AG04450 (cell line): ENCODE measurements at regions not wholly inside any gene's neighbourhood (a gene's known extent, or its start where the extent isn't known, plus 50 kb on each side); places are given as distances from the start of the nearest gene placed in this dataset.

Source experiments
- CTCF ChIA-PET: fragments of 300-600, 350-600 bp; formaldehyde crosslinking; extraction: SDS; loops from one replicate; lab custom pipeline; 2022; ENCODE audit warnings: antibody characterized with exemption, inconsistent platforms; lab: Charles Lee
- POLR2A ChIA-PET: fragments of 350-600 bp; formaldehyde crosslinking; extraction: SDS; loops from one replicate; lab custom pipeline; 2021; ENCODE audit warnings: antibody characterized with exemption, inconsistent platforms; lab: Yijun Ruan, JAX
- DNase-seq: peaks from one replicate; pipeline ENCODE4 v3.0.0-alpha.2; 2011; ENCODE audit warnings: low read depth, low spot score
- H3K27ac ChIP-seq: one replicate; pipeline ENCODE4 v1.5.1; 2012; ENCODE audit warnings: low read depth, low read length, control low read depth
- H3K27me3 ChIP-seq: one replicate; pipeline ENCODE4 v1.6.0; 2012; ENCODE audit warnings: low read length; ENCODE audit not compliant: control insufficient read depth, insufficient read depth
- H3K4me3 ChIP-seq: 2 replicates; pipeline ENCODE4 v1.5.1; 2011; ENCODE audit warnings: mild to moderate bottlenecking, low read depth, low read length, control low read depth
- H3K9me3 ChIP-seq: 2 replicates; pipeline ENCODE4 v1.5.1; 2012; ENCODE audit warnings: low read length; ENCODE audit not compliant: control insufficient read depth, insufficient read depth
- TF ChIP-seq, protein P1 (sequence below): IDR thresholded peaks from 2 replicates; pipeline ENCODE4 v1.5.1; 2011; ENCODE audit warnings: low read depth, low read length, control low read depth, inconsistent platforms

DNA sequence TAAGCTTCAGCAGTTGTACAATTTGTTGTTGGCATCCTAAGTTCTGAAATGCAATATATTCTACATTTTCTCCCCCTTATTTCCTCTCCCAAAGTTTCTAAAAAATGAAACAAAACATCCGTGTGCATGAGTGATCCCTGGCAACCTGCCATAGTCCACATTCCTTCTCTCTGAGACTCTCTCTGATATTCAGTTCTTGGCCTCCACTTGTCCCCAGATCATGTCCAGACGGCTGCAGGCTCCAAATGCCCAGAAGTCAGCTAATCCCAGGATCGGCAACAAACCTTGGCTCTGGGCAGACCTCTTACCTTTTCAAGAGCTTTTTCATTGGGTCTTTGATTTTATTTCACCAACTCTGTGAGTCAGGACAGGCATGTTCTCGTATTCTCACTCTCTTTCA, 187.8 kb downstream of the ETS2 start:
- Histone ChIP-seq H3K9me3 (no peaks in the 10 kb centered on the region), H3K27ac (peak overlapping the region; percentile 31), H3K4me3 (no peak overlapping the region), H3K27me3 (no peaks in the 10 kb centered on the region)
- ChIA-PET CTCF (no interaction called here), POLR2A (interaction anchor here (0.7 to 1.2 kb wide), 2 partner anchors 9 to 78 kb away, joined by 3 to 4 read pairs; no protein-coding TSS in a partner anchor)
- TF ChIP-seq, protein P1, sequence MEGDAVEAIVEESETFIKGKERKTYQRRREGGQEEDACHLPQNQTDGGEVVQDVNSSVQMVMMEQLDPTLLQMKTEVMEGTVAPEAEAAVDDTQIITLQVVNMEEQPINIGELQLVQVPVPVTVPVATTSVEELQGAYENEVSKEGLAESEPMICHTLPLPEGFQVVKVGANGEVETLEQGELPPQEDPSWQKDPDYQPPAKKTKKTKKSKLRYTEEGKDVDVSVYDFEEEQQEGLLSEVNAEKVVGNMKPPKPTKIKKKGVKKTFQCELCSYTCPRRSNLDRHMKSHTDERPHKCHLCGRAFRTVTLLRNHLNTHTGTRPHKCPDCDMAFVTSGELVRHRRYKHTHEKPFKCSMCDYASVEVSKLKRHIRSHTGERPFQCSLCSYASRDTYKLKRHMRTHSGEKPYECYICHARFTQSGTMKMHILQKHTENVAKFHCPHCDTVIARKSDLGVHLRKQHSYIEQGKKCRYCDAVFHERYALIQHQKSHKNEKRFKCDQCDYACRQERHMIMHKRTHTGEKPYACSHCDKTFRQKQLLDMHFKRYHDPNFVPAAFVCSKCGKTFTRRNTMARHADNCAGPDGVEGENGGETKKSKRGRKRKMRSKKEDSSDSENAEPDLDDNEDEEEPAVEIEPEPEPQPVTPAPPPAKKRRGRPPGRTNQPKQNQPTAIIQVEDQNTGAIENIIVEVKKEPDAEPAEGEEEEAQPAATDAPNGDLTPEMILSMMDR: no peak
- peak; percentile 68 for DNase-seq

DNA sequence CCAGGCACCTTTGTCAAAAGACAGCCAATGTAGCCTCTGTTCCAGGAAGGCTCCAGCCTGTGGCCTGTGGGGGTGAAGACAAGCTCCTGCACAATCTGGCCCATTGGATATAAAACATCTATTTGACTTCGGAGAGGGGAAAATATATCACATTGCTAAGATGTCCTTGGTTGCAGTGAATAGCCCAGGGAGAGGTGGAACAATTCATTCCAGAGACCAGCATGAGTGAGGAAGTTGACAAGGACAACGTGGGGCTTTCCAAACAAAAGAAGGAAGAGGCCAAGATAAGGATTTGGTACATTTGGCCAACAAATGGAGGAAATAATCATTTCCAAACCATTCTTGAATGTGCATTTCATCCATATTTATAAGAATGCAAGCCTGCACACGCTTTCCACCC, 187.0 kb downstream of the ETS2 start:
- Histone ChIP-seq H3K27me3 (peaks cover 6% of the 10 kb centered on the region), H3K4me3 (no peak overlapping the region), H3K27ac (no peak overlapping the region), H3K9me3 (no peaks in the 10 kb centered on the region)
- ChIA-PET CTCF (no interaction called here), POLR2A (no interaction called here)
- TF ChIP-seq, protein P1: no peak
- DNase-seq: no peak

DNA sequence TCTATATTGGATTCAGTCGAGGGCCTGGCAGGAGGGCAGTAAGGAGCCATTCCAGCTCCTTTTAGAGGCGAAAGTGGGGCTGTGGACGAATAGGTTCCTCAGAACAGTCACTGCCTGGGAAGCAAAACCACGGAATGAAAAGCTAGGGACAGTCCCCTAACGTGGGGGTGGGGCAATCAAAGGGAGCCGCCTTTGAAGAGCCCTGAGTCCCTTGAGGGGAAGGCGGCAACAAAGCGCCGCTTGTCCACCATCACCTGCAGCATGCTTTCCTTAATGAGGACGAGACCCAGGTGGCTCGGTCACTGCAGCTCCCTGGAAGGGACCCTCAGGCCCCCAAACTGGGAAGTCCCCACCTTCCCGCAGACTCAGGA, 184.7 kb downstream of the ETS2 start:
- POLR2A ChIA-PET: interaction anchor here (0.9 to 1.1 kb wide), 2 partner anchors 35 to 166 kb away, joined by 3 read pairs; no protein-coding TSS in a partner anchor
- DNase-seq: no peak
- Histone ChIP-seq H3K4me3 (no peak overlapping the region), H3K9me3 (no peaks in the 10 kb centered on the region), H3K27ac (peak overlapping the region; percentile 75), H3K27me3 (peaks cover 6% of the 10 kb centered on the region)
- TF ChIP-seq, protein P1: no peak
- CTCF ChIA-PET: interaction anchor here (0.8 kb wide), 1 partner anchor 137 kb away, joined by 3 read pairs; no protein-coding TSS in a partner anchor

DNA sequence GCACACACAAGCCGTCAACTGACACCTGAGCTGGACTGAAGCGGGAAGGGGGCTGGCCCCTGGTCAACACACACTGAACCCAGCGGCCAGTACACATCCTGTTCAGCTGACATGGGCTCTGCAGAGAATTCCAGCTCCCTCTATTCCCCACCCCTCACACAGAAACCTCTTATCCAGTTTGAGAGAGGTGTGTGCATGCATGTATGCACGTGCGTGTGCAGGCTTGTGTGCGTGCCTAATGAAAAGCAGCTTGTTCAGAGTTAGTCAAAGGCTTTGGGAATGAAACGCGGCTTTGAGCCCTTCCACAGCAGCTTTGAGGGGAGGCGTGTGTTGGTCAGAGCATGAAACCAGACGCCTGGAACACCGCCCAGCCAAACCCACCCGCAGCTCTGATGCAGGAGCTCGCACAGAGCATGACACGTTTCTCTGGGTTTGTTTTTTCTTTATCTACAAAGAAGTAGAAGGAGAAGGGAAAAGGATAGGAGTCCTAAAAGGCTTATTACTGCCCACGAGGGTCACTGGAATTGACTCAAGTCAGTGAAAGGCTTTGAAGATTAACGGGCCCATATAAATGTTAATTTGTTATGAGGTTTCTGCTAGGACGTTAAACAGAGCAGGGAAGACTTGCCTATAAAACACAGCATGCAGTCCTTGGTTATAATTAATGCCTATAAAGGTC, 184.2 kb downstream of the ETS2 start:
- Histone ChIP-seq H3K4me3 (peak overlapping the region; percentile 5; the same call in 1 of the 2 replicates), H3K27ac (peak overlapping the region; percentile 75), H3K27me3 (peaks cover 6% of the 10 kb centered on the region), H3K9me3 (no peaks in the 10 kb centered on the region)
- peak; percentile 87 for DNase-seq
- TF ChIP-seq, protein P1: no peak
- ChIA-PET CTCF (interaction anchor here (0.8 to 1.4 kb wide), 2 partner anchors 137 to 147 kb away, joined by 3 to 5 read pairs; no protein-coding TSS in a partner anchor), POLR2A (interaction anchor here (0.9 to 1.1 kb wide), 2 partner anchors 34 to 166 kb away, joined by 3 read pairs; no protein-coding TSS in a partner anchor)

DNA sequence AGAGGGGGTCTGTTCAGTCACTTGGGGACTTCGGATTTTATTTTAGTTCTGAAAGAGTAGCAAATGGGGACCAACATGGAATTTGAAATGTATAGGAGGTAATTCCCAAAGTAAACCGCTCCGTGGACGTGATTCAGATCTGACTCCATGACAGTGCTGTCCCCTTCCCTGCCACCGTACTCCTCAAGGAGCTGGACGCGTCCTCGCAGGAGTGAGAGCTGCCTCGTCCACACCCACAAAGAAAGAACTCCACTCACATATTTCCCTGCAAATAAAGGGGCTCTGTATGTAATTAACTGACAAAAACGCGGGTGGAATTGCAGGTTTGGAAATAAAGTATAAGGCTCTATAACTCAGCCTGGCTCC, 183.6 kb downstream of the ETS2 start:
- Histone ChIP-seq H3K27ac (peak overlapping the region; percentile 70), H3K27me3 (peaks cover 6% of the 10 kb centered on the region), H3K4me3 (no peak overlapping the region), H3K9me3 (no peaks in the 10 kb centered on the region)
- TF ChIP-seq, protein P1: no peak
- DNase-seq: no peak
- CTCF ChIA-PET: interaction anchor here (1.4 kb wide), 1 partner anchor 148 kb away, joined by 5 read pairs; no protein-coding TSS in a partner anchor
- POLR2A ChIA-PET: interaction anchor here (0.9 to 1.1 kb wide), 2 partner anchors 34 to 165 kb away, joined by 3 read pairs; no protein-coding TSS in a partner anchor
